ENCODE measurements at regions not wholly inside any gene's neighbourhood (a gene's known extent, or its start where the extent isn't known, plus 50 kb on each side); places are given as distances from the start of the nearest gene placed in this dataset.

DNA sequence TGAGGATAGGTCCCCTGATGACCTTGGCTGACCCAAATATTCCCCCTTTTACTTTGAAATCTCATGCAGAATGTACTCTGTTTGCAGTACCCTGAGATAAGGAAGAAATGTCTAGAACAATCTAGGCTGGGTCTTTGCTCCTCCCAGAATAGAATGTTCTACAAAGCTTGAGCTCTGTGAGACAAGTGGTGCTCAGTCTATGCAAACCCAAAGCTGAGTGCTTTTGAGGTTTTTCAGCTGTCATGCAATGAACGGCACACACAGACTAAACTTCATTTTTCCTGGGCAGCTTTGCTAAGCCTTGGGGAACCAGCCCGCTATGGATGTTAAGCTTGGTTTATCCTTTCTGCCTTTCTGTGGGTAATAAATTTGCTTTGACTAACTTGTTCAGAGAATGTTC is 513.6 kb downstream of the FAT4 start:
- no peak for DNase-seq

DNA sequence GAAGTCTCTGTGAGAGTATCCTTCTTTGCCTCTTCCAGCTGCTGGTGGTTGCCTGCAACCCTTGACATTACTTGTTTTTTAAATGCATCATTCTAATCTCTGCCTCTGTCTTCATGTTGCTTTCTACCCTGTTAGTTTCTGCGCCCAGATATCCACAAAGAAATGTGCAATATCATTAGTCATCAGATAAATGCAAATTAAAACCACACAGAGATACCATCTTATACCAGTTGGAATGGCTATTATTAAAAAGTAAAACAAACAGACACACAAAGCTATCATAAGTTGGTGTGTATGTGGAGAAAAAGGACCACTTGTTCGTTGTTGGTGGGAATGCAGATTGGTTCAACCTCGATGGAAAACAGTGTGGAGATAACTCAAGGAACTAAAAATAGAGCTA is 517.4 kb downstream of the FAT4 start:
- DNase-seq, result no peak

DNA sequence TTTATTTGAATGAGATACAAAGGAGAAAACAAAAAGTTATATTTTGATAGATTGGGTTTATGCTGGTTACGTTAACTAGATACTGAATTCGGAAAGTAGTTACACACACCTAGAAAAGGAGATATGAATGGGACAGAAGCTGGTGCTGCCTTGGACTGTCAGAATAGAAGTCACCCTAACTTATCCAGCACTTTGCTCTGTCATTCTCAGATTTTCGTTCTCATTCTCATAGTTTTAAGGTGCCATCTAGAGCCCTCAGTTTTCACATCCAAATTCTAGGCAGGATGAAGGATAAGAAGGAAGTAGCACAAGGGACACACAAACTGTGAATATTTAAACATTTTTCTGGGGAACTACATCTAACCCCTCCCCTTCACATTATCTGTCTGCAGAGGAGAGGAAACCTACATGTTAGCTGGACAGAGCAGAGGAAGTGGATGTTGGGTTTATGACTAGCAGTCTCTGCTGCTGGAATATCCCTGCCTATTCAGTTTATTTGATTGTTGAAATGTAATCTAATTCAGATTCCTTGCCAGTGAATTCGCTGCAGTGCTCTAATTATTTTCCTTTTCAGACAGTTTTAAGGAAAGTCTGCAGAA is 521.9 kb downstream of the FAT4 start:
- no peak for DNase-seq

DNA sequence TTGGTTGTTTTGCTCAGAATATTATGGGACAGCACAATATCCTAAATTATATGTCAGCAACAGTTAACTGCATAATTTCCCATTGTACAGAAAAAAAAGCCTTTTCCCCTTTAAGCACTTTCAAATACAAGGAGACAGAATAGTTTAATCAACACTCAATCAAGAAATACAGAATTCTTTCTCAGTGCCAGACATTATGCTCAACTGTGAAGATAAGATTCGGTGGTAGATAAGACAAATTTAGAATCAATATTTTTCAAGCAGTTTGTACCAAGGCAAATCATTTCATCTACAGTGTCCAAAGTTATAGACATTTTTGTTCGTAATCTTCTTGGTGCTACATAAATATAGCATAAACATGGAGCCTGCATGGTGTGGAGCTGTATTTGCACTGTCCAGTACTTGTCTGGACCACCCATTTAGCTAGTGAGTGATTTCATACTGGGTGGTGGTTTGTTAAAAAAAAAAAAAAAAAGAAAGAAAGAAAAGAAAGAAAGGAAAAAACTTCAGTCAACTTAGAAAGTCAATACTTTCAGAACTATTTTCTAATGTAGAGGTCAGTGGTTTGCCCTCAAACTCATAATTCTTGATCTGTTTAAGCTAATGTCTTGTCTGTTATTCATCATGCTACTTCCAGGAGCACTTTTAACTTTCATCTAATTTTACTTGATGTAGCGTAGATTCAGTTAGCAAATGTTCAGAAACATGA is 522.9 kb downstream of the FAT4 start:
- DNase-seq, result no peak

DNA sequence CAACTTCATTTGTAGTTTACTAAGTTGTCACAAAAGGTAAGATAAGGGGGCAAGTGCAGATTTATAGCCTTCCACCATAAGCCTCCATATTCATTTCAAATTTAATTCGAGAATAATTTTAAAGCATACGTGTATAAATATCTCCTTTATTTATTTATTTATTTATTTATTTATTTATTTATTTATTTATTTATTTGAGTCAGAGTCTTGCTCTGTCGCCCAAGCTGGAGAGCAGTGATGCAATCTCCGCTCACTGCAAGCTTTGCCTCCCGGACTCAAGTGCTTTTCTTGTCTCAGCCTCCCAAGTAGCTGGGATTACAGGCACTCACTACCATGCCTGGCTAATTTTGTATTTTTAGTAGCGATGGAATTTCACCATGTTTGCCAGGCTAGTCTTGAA is 523.4 kb downstream of the FAT4 start:
- DNase-seq, result no peak

DNA sequence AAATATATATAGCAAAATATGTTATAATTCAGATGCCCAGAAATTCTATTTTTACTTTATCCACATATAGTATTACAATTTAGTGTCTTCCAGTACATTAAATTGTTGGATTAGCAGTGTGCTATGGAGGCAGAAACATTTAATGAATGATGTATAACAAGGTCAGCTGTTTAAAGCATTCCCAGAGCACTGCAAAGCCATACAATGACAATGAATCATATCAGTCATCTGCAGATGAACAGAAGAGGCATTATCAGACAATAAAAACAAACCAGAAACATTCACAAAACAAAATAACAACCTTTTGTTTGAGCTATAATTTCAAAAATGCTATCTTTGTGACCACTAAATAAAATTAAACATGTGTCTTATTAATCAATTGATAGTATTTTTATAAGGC is 524.2 kb downstream of the FAT4 start:
- no peak for DNase-seq

DNA sequence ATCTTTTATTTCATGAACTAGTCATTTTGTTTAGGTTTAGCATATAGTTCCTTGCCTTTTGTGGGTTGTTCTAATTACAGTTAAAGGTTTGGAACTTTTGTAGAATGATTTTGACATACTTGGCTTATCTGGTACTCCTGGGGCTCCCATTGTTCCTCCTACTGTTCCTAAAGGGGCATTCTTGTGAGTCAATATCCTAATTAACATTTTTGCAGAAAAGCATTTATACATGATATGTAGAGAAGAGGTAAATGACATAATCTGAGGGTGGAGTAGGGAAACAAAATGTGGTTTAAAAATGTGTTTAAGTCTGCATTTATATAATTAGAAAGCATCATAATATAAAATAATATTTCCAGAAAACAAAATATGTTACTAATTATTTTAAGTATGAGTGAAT is 529.2 kb downstream of the FAT4 start:
- no peak for DNase-seq

DNA sequence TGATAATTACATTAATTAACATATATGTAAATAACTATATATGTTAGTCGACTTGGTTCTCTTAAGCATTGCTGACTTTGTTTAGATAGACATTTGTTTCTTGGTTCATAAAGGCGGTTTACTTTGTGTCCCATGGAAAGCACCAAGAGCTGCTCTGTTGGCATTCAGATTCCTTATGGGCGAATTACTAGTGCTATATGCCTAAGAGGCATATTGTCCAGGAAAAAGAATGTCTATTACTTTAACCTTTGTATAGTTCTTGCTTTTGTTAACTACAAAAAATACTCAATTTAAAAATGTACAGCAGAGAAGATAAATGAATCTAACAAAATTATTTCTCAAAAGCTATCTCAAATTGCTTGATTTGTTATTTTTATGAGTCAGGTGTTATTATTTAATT is 532.8 kb downstream of the FAT4 start:
- no peak for DNase-seq

DNA sequence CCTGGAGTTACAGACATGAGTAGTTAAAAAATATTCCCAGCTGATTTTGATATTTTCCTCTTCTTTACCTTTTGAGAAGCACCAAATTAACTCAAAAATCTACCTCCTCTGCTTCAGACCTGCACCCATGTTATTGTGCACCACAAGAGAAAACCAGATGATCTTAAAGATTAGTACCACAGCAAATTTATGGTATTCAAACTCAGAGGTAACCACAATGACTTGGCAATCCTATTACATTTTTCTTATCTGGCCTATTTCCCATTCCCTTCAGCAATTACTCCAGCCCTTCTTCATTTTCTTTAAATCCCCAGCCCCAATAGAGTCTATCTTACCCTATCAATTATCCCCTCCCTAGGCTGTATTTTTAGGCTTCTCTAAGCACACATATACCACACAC is 535.1 kb downstream of the FAT4 start:
- DNase-seq, result no peak

DNA sequence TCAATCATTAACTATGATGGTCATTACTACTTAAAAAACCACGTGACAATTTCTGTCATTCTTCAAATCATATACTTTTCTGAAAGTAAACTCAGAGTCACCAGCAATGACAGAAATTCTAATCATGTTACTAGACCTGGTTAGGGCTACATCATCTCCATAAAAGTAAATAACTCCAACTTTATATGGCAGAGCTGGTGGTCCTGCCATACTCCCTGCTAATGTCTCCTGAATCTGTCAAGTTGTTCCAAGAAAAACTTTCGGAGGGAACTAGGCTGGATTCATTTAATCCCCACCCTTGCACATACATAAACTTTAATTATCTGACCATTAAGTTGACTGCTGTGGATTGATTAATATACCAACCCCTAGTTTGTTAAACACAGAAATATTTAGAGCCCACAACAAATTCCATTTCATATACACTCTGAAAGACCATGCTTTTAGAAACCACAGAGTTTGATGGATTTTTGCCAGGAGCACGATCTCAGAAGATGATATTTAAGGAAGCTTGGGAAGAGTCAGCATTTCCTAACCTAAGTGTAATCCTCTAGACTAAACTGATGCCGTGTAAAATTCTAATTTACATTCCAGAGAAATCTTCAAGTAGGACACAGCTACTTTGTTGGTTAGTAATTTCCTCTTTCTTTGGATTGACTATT is 577.0 kb downstream of the FAT4 start:
- no peak for DNase-seq

DNA sequence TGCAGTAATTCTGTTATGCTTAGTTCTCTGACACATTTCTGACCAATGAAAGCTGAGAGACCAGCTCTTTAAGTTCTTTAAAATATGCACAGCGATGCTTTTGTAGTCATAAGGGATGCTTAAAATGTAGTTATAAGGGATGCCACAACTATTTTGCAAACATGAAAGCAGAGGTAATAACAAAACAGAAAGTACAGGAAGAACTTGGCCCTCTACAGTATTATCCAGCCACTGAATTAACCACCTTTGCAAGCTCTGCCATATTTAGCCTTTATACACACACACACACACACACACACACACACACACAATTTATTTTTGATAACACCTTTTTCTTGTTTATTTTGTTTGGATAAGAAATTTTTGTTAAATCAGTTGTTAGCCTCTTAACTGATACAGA is 590.0 kb downstream of the FAT4 start:
- DNase-seq, result no peak

DNA sequence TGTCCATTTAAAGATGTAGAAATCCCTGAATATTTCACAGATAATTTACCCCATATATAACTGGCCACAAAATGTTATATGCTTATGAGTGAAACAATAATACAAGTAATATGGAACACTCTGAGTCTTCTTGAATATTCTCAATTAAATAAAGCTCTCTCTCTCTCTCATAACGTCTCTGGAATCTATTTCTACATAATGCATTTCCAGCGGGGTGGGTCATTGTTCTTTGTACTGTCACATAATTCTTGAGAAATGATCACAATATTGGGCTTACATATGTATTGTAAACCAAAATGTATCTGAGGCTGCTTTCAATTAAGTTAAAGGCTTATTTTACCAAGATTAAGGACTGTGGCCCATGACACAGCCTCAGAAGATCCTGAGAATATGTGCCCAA is 596.3 kb downstream of the FAT4 start:
- no peak for DNase-seq

DNA sequence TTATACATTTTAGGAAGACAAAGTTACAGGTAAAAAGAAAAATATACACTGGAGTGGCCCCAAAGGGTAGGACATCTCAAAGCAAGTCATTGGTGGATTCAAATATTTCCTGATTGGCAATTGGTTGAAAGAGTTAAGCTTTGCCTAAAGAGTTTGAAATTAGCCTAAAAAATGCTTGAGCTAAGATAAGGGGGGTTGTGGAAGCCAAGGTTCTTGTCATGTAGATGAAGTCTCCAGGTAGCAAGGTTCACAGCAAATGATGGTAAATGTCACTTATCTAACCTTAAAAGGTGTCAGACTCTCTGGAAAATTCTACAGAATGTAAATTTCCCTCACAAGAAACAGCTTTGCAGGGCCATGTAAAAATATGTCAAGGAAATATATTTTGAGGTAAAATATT is 596.7 kb downstream of the FAT4 start:
- no peak for DNase-seq

DNA sequence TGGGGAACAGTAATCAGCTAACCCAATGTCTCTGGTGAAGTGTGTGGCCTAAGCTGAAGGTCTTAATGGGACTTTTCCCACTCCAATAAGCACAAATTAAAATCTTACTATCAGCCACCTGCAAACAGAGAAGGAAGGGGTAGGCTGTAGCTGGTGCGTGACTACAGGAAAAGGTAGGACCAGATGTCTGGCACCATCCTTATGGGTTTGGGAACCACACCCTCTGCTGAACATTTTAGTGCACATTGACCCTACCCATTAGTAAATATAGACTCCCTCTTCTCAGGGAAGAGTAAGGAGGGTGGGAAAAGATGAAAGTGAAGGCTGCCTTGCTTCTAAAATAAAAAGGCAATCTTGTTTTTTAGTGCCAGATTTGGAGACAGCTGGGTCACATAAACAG is 602.8 kb downstream of the FAT4 start:
- DNase-seq, result no peak

DNA sequence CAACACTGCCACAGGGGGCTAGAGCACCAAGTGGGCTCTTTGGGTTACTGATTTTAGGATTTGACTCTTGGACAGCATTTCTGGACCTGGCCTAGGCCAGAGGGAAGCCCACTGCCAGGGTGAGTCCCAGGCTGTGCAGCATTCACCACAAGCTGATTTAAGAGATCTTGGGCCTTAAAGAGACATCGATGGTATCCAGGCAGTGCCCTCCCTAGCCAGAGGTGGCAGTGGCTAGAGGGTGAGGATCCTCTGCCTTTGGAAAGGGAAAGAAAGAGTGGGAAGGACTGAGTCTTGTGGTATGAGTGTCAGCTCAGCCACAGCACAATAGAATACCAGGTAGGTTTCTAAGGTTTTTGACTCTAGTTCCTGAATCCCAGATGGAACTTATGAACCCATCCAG is 613.9 kb downstream of the FAT4 start:
- DNase-seq, result no peak

DNA sequence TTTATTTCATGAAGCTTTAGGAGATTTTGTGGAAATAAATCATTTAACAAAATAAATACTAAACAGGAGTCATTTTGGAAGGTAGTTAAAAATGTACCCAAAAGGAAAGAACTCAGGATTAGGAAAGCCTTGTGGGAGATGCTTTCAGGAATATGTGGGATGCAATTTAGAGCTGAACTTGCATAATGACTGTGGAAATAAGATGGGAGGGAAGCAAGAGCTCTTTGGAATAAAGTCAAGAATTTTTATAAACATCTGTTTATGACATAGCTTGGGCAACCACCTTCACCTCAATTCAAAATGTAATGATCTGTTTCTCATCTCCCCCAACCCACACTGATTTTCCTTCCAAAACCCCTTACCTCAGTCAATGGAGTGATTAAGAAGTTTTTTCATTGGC is 623.8 kb downstream of the FAT4 start:
- DNase-seq, result no peak

DNA sequence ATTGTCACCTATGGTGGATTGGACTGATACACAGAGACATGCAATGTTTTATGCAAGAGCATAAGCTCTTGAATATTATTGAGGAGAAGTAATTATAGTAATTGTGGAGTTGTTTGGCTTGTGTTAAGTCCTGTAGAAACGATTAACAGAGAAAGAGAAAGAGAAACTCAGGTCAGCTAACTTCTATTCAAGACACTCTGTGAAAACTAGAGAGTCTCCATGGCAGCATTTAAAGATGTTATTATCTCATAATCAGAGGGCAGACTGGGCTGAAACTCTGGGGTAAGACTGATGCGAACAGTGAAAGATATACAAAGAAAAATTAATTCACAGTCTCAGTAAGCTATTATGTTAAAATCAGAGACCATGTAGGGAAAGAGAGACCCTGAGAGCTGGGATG is 625.7 kb downstream of the FAT4 start:
- no peak for DNase-seq

DNA sequence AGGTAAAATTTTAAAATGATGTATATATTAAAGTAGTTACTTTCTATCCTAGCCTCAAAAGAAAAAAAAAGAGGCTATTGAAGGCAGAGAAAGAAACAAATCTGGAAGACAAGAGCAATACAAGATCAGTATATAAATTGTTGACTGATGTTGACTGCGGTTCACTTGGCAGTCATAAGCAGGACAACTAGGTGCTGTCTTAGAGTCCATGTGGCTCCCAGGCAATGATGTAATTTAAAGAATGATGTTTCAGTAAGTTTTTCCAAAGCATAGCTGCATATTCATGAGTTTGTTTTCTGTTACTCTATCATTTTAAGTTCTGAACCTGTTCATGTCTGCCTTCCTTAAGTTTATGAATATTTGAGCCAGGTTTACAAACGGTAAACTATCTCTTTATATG is 630.2 kb downstream of the FAT4 start:
- DNase-seq, result no peak

DNA sequence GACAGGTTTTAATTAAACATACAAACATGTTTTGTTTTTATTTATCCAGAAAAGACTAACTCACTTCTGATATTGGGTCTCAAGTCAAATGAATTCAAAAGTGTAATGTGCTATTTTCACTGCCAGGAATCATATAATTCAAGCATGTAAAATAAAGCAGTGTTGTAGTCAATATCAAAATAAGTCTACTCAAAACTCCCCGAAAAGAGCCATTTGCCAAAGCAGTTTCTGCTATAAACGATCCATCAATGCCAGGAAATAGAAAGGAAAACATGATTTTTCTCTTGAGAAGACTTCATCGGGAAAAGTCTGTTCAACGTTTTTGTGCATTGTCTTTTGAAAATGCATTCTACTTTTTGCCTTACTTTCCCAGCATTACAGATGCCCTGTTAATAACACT is 633.3 kb downstream of the FAT4 start:
- DNase-seq, result no peak

DNA sequence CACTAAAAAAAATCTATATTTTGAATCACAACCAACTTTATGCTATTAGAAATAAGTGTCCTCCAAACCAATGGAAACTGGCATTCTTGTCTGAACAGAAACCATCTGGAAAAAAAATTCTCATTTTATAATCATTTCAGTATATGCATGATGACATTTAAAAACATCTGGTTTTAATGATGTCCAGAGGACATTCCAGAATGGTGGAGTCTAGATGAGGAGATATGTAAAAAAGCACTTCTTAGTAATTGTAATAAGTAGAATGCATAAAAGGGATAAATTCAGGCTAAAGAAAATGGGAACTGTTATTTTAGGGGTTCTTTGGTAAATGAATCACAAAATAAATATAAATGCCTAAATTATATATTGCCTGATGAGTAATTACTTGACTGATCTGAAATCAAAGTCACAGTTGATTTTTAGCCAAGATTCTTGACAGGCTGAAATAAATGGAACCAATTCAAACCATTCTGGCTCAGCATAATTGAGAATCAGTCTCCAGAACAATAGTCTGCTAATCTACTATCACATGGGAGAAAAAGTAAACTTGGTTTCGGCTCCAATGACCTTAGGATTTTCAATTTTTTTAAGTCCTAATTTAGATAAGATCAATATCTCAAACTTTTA is 636.6 kb downstream of the FAT4 start:
- DNase-seq, result no peak

DNA sequence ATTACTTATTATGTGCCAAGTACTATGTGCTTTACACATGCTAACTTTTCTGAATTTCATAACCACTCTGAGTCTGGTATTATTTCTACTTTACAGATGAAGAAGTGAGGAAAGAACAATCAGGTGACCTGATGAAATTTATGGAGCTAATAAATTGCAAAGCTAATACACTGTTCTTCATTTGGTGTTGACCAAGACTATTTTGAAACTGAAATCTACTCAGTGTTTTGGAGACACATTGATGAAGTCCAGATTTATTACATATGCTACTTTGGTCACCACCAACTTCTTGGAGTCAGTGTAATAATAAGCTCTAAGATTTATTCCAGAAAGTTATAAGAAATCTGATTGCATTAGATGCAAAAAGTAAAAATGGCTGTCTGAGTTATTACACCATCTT is 637.9 kb downstream of the FAT4 start:
- DNase-seq, result no peak

DNA sequence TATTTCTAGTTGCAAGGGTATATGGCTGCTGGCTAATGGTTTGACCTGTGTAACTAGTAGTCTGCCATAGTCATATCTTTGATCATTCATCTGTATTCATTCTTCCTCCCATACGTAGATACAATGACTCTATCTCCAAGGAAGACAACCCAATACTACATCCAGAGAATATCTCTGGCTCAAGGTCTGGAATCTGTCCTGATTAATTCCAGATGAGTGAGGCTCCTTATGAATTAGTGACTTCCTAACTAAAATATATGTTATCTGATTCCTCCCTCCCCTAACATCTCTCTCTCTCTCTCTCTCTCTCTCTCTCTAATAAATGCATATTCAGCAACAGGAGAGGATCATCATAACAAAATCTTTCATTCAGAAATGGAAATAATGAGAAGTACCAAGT is 641.5 kb downstream of the FAT4 start:
- DNase-seq, result no peak

DNA sequence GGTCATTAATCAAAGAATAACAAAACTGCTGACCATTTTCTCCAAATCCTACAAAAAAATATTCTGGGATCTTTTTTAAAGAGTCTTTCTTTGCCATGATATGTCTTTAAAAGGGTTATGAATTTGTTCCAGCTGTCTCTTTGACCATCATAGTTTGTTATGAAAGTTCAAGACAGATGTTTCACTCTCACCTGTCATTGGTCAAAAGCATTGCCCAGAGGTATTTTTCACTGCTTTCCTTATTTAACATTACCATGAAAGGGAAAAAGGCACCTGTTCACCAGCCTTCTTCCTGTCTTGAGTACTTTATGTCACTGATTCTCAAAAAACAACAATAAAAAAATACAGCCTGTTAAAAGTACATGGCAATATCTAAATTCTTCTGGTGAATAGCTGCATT is 643.8 kb downstream of the FAT4 start:
- DNase-seq, result no peak

DNA sequence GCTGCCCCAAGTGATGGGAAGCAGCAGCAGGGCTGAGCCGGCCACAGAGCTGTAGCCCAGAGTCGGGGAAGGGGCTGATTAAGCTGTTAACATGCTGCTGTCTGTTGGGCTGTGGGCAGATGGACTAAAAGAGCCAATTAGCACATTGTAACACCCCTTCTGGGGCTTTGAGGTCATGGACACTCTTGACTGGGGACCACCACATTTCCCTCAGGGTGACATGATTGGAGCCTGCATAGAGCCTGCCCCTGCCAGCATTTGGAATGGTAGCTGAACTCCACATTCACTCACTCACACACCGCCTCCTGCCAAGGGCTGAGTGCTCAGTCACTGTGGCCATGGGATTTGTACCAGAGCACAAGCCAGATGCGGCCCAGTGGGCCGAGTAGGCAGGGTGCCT is 646.9 kb downstream of the FAT4 start:
- no peak for DNase-seq

Data from T-helper 2 cell (primary cell).